NB4 (cell line): ENCODE measurements at regions not wholly inside any gene's neighbourhood (a gene's known extent, or its start where the extent isn't known, plus 50 kb on each side); places are given as distances from the start of the nearest gene placed in this dataset.

Experiments
- DNase-seq: peaks from one replicate; pipeline ENCODE4 v3.0.0; 2010; ENCODE audit warnings: low read depth
- H3K4me3 ChIP-seq: one replicate; pipeline ENCODE4 v1.5.1; 2011; ENCODE audit warnings: mild to moderate bottlenecking, low read depth, low read length, moderate library complexity
- CTCF ChIP-seq: IDR thresholded peaks from one replicate; pipeline ENCODE4 v1.5.1; 2012; ENCODE audit warnings: low read depth, low read length
- MAX ChIP-seq: IDR thresholded peaks from 2 replicates; pipeline ENCODE4 v1.6.1; 2011; ENCODE audit warnings: low read depth, low read length
- MYC ChIP-seq: IDR thresholded peaks from 2 replicates; pipeline ENCODE4 v1.6.1; 2011; ENCODE audit warnings: low read depth, low read length
- POLR2A ChIP-seq: IDR thresholded peaks from 2 replicates; pipeline ENCODE4 v1.6.1; 2011; ENCODE audit warnings: mild to moderate bottlenecking; ENCODE audit not compliant: insufficient read length; ENCODE audit errors: extremely low read depth

DNA sequence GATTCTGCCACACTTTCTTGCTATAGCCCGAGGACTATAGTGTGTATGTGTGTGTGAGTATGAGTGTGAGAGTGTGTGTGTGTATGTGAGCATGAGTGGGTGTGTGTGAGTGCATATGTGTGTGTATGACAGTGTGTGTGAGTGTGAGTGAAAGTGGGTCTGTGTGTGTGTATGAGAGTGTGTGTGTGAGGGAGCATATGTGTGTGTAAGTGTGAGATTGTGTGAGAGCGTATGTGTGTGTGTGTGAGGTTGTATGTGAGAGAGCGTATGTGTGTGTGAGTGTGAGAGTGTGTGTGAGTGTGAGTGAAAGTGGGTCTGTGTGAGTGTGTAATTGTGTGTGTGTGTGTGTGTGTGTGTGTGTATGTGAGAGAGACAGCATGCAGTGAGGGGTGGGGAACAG, 89.0 kb upstream of the ACSL3 start:
- TF ChIP-seq POLR2A (no peak), MYC (no peak), MAX (no peak), CTCF (no peak)
- no peak overlapping the region for H3K4me3 ChIP-seq
- no peak for DNase-seq

DNA sequence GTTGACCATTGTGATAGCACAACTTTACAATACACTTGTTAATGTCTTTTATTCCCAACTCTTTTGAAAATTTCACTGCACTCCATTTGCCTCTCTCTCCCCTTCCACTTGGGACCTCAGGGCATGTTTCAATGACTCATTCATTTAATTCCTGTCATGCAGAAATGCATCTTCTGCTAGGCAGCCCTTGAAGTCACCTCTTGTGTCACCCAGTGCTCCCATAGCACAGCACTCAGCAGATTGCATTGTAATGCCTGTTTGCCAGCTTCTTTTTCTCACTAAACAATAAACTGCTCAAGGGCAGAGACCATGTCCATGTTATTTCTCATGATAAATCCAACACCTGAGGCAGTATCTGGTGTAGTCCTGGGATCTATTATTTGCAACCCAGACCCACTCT, 85.9 kb upstream of the ACSL3 start:
- no peak overlapping the region for H3K4me3 ChIP-seq
- TF ChIP-seq CTCF (no peak), MAX (no peak), MYC (no peak), POLR2A (no peak)
- peak; percentile 9 for DNase-seq

- TF ChIP-seq MYC, result no peak
- no peak for TF ChIP-seq CTCF
- no peak for TF ChIP-seq POLR2A
- TF ChIP-seq MAX, result no peak
- no peak for DNase-seq
- no peak overlapping the region for H3K4me3 ChIP-seq
Measured at GRCh38 chr2:222776792-222777191, 84.0 kb upstream of the ACSL3 start.

GRCh38 chr2:222778400-222778799, 82.4 kb upstream of the ACSL3 start:
- no peak for DNase-seq
- TF ChIP-seq POLR2A, result no peak
- TF ChIP-seq MYC, result no peak
- TF ChIP-seq CTCF, result no peak
- TF ChIP-seq MAX, result no peak
- H3K4me3 ChIP-seq, result no peak overlapping the region

- TF ChIP-seq CTCF, result no peak
- TF ChIP-seq MAX, result no peak
- TF ChIP-seq MYC, result no peak
- TF ChIP-seq POLR2A, result no peak
- H3K4me3 ChIP-seq, result no peak overlapping the region
- DNase-seq, result no peak
Measured at GRCh38 chr2:222779145-222779832, 81.5 kb upstream of the ACSL3 start.

DNA sequence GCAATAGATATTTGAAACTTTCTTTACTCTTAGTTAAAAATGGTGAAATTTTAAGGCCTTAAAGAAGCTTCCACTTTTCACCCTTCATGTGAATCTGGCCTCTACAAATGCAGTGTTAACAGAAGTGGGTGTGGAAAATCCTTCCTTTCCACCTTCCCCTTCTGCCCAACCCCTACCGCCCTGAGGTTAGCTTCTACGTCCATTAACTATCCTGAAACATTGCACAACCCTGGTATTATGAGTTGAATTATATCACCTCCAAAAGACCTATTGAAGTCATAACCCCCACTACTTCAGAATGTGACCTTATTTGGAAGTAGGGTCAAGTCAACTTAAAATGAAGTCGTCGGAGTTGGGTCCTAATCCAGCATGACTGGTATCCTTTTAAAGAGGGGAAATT, 80.8 kb upstream of the ACSL3 start:
- TF ChIP-seq MAX, result no peak
- TF ChIP-seq MYC, result no peak
- TF ChIP-seq CTCF, result no peak
- TF ChIP-seq POLR2A, result no peak
- H3K4me3 ChIP-seq, result no peak overlapping the region
- no peak for DNase-seq
